ENCODE measurements at regions not wholly inside any gene's neighbourhood (a gene's known extent, or its start where the extent isn't known, plus 50 kb on each side); places are given as distances from the start of the nearest gene placed in this dataset.

DNA sequence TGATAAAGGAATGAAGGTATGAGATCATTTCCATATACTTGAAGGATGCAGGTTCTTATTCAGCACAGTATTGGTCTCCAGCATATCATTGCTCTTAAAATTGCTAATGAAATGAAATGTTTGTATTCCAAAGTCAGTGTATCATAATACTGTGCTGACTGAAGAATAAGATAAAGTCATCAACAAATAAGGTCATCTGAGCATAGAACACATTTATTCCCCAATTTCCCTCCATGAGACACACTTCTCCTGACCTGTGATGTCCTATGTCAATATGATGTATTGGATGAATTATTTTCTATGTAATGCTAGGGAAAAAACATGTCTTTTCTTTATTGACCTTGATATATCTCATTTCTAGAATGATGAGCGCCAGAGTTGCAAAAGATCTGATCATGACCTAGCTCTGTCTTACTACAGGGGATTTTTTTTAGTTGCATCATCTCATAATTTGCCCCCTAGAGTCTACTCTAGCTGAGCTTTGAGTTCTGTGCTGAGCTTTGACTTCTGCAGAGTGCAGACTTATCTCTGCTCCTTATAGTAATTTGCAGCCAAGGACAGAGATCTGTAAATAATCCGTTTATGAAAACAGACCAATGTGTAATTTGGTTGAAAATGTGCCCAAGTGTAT lies 859.8 kb downstream of the TRIB2 start:
- ATAC-seq (ENCODE audit: insufficient read depth, low read depth) = no peak
- Histone ChIP-seq H3K4me2 (ENCODE audit: insufficient read depth, low read length) (no peak overlapping the region), H4K20me1 (ENCODE audit: insufficient read depth, low read length) (no peaks in the 10 kb centered on the region), H3K4me1 (ENCODE audit: insufficient read depth, low read length) (no peaks in the 10 kb centered on the region), H3K9ac (ENCODE audit: low read depth, low read length) (no peak overlapping the region), H3K27ac (ENCODE audit: low read length) (no peak overlapping the region), H3K27me3 (ENCODE audit: insufficient read depth, low read length, poor library complexity) (no peaks in the 10 kb centered on the region), H3K9me3 (ENCODE audit: insufficient read depth, low read length, severe bottlenecking) (no peaks in the 10 kb centered on the region), H2AFZ (ENCODE audit: low read depth, low read length) (no peak overlapping the region), H3K79me2 (ENCODE audit: insufficient read depth, low read length) (no peaks in the 10 kb centered on the region), H3K36me3 (ENCODE audit: insufficient read depth, low read length) (no peaks in the 10 kb centered on the region), H3K4me3 (ENCODE audit: low read depth in 1 of 2, low read length in 2 of 2) (no peak overlapping the region)
- no peak for DNase-seq
- TF ChIP-seq, protein P1, sequence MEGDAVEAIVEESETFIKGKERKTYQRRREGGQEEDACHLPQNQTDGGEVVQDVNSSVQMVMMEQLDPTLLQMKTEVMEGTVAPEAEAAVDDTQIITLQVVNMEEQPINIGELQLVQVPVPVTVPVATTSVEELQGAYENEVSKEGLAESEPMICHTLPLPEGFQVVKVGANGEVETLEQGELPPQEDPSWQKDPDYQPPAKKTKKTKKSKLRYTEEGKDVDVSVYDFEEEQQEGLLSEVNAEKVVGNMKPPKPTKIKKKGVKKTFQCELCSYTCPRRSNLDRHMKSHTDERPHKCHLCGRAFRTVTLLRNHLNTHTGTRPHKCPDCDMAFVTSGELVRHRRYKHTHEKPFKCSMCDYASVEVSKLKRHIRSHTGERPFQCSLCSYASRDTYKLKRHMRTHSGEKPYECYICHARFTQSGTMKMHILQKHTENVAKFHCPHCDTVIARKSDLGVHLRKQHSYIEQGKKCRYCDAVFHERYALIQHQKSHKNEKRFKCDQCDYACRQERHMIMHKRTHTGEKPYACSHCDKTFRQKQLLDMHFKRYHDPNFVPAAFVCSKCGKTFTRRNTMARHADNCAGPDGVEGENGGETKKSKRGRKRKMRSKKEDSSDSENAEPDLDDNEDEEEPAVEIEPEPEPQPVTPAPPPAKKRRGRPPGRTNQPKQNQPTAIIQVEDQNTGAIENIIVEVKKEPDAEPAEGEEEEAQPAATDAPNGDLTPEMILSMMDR (IDR thresholded peaks at IDR 0.05; ENCODE audit: borderline replicate concordance, extremely low read depth, low read length, poor library complexity, severe bottlenecking) = no peak
- TF ChIP-seq EZH2 (IDR thresholded peaks at IDR 0.05; ENCODE audit: borderline replicate concordance, low read depth, low read length, severe bottlenecking) = no peak

DNA sequence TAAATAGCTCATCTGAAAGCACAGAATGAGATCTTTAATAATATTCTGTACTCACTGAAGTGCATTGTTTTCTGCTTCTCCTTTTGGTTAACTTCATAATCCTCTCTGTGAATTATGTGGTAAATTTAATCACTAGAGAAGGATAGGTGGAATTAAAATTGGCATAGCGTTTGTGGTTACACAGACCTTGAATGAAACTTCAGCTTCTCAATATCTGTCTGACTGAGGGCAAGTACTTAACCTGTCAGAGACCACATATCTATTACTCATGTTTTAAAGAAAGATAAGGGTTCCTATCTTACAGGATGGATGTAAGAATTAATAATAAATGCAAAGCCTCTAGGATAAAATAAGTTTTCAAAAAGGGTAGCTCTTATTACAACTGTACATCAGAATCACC lies 861.8 kb downstream of the TRIB2 start:
- H3K36me3 ChIP-seq (ENCODE audit: insufficient read depth, low read length) = no peaks in the 10 kb centered on the region
- H4K20me1 ChIP-seq (ENCODE audit: insufficient read depth, low read length) = no peaks in the 10 kb centered on the region
- H3K9ac ChIP-seq (ENCODE audit: low read depth, low read length) = no peak overlapping the region
- TF ChIP-seq, protein P1 (IDR thresholded peaks at IDR 0.05; ENCODE audit: borderline replicate concordance, extremely low read depth, low read length, poor library complexity, severe bottlenecking) = no peak
- no peak for TF ChIP-seq EZH2 (IDR thresholded peaks at IDR 0.05; ENCODE audit: borderline replicate concordance, low read depth, low read length, severe bottlenecking)
- ATAC-seq (ENCODE audit: insufficient read depth, low read depth) (no peak), DNase-seq (no peak)
- H3K4me2 ChIP-seq (ENCODE audit: insufficient read depth, low read length) = no peak overlapping the region
- no peak overlapping the region for H3K4me3 ChIP-seq (ENCODE audit: low read depth in 1 of 2, low read length in 2 of 2)
- H3K4me1 ChIP-seq (ENCODE audit: insufficient read depth, low read length) = no peaks in the 10 kb centered on the region
- H3K27ac ChIP-seq (ENCODE audit: low read length) = no peak overlapping the region
- no peaks in the 10 kb centered on the region for H3K27me3 ChIP-seq (ENCODE audit: insufficient read depth, low read length, poor library complexity)
- H2AFZ ChIP-seq (ENCODE audit: low read depth, low read length) = no peak overlapping the region
- H3K79me2 ChIP-seq (ENCODE audit: insufficient read depth, low read length) = no peaks in the 10 kb centered on the region
- H3K9me3 ChIP-seq (ENCODE audit: insufficient read depth, low read length, severe bottlenecking) = no peaks in the 10 kb centered on the region

DNA sequence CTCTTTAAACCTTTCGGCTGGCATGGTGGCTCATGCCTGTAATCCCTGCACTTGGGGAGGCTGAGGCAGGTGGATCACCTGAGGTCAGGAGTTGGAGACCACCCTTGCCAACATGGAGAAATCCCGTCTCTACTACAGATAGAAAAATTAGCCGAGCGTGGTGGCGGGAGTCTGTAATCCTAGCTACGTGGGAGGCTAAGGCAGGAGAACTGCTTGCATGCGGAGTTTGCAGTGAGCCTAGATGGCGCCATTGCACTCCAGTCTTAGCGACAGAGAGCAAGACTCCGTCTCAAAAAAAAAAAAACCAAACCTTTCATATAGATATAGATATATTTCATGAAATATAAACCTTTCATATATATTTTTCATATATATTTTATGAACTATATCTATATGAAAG lies 864.7 kb downstream of the TRIB2 start:
- no peaks in the 10 kb centered on the region for H3K4me1 ChIP-seq (ENCODE audit: insufficient read depth, low read length)
- peak; percentile 7 for DNase-seq
- no peak overlapping the region for H3K4me3 ChIP-seq (ENCODE audit: low read depth in 1 of 2, low read length in 2 of 2)
- no peak for ATAC-seq (ENCODE audit: insufficient read depth, low read depth)
- no peak overlapping the region for H2AFZ ChIP-seq (ENCODE audit: low read depth, low read length)
- TF ChIP-seq EZH2 (IDR thresholded peaks at IDR 0.05; ENCODE audit: borderline replicate concordance, low read depth, low read length, severe bottlenecking) = no peak
- TF ChIP-seq, protein P1 (IDR thresholded peaks at IDR 0.05; ENCODE audit: borderline replicate concordance, extremely low read depth, low read length, poor library complexity, severe bottlenecking) = peak; percentile 29
- H3K27ac ChIP-seq (ENCODE audit: low read length) = no peak overlapping the region
- H3K9ac ChIP-seq (ENCODE audit: low read depth, low read length) = no peak overlapping the region
- no peaks in the 10 kb centered on the region for H4K20me1 ChIP-seq (ENCODE audit: insufficient read depth, low read length)
- no peaks in the 10 kb centered on the region for H3K27me3 ChIP-seq (ENCODE audit: insufficient read depth, low read length, poor library complexity)
- no peaks in the 10 kb centered on the region for H3K79me2 ChIP-seq (ENCODE audit: insufficient read depth, low read length)
- no peak overlapping the region for H3K4me2 ChIP-seq (ENCODE audit: insufficient read depth, low read length)
- no peaks in the 10 kb centered on the region for H3K36me3 ChIP-seq (ENCODE audit: insufficient read depth, low read length)
- H3K9me3 ChIP-seq (ENCODE audit: insufficient read depth, low read length, severe bottlenecking) = no peaks in the 10 kb centered on the region
